GM23338 (cell line): ENCODE measurements at regions not wholly inside any gene's neighbourhood (a gene's known extent, or its start where the extent isn't known, plus 50 kb on each side); places are given as distances from the start of the nearest gene placed in this dataset.

Source experiments
- ATAC-seq: fragments of 200-7000 bp; cut with Tn5 transposase; 3 replicates; pipeline ENCODE4 v1.9.1; 2020
- DNase-seq: peaks from one replicate; pipeline ENCODE4 v3.0.0-alpha.2; 2015; ENCODE audit warnings: low spot score
- H2AFZ ChIP-seq: fragments of 200-600 bp; sonication (generic); 2 replicates; pipeline ENCODE4 v1.8.0; 2016; ENCODE audit warnings: antibody characterized with exemption, mild to moderate bottlenecking, moderate library complexity
- H3F3A ChIP-seq: fragments of 200-600 bp; sonication (generic); replicated peaks from 2 replicates; pipeline ENCODE4 v1.8.0; 2017; ENCODE audit warnings: antibody characterized with exemption, mixed run types, low read depth
- H3K27ac ChIP-seq: fragments of 200-600 bp; sonication (generic); 2 replicates; pipeline ENCODE4 v1.6.1; 2016; ENCODE audit warnings: low read depth
- H3K27me3 ChIP-seq: fragments of 200-600 bp; sonication (generic); 2 replicates; pipeline ENCODE4 v1.8.0; 2016; ENCODE audit warnings: mild to moderate bottlenecking, mixed run types, moderate library complexity; ENCODE audit not compliant: insufficient read depth
- H3K36me3 ChIP-seq: fragments of 200-600 bp; sonication (generic); 2 replicates; pipeline ENCODE4 v1.8.0; 2016; ENCODE audit warnings: mild to moderate bottlenecking; ENCODE audit not compliant: insufficient read depth
- H3K4me1 ChIP-seq: fragments of 200-600 bp; sonication (generic); 2 replicates; pipeline ENCODE4 v1.8.0; 2016; ENCODE audit warnings: mild to moderate bottlenecking, moderate library complexity; ENCODE audit not compliant: insufficient read depth
- H3K4me2 ChIP-seq: fragments of 200-600 bp; sonication (generic); 2 replicates; pipeline ENCODE4 v1.7.1; 2017; ENCODE audit warnings: mixed run types
- H3K4me3 ChIP-seq: fragments of 200-600 bp; sonication (generic); 2 replicates; pipeline ENCODE4 v1.6.1; 2016; ENCODE audit warnings: mixed run types
- H3K79me2 ChIP-seq: fragments of 200-600 bp; sonication (generic); replicated peaks from 2 replicates; pipeline ENCODE4 v1.8.0; 2017; ENCODE audit warnings: mild to moderate bottlenecking; ENCODE audit not compliant: insufficient read depth
- H3K9me2 ChIP-seq: fragments of 200-600 bp; sonication (generic); 2 replicates; pipeline ENCODE4 v1.8.0; 2017; ENCODE audit not compliant: insufficient read depth
- H4K20me1 ChIP-seq: fragments of 200-600 bp; sonication (generic); replicated peaks from 2 replicates; pipeline ENCODE4 v1.8.0; 2017; ENCODE audit warnings: mild to moderate bottlenecking; ENCODE audit not compliant: insufficient read depth
- H3K27ac Mint-ChIP-seq: 2 replicates; pipeline ENCODE4 v1.8.0; 2020; ENCODE audit warnings: inconsistent platforms, mild to moderate bottlenecking, moderate library complexity, mixed read lengths
- H3K27me3 Mint-ChIP-seq: 3 replicates; pipeline ENCODE4 v1.8.0; 2022; ENCODE audit warnings: low read depth, mild to moderate bottlenecking, moderate library complexity, mixed read lengths, inconsistent platforms; ENCODE audit not compliant: insufficient read depth, poor library complexity
- H3K36me3 Mint-ChIP-seq: 3 replicates; pipeline ENCODE4 v1.8.0; 2021; ENCODE audit warnings: low read depth, mild to moderate bottlenecking, inconsistent platforms, moderate library complexity, mixed read lengths
- H3K4me1 Mint-ChIP-seq: 3 replicates; pipeline ENCODE4 v1.8.0; 2020; ENCODE audit warnings: mild to moderate bottlenecking, inconsistent platforms, mixed read lengths
- H3K4me3 Mint-ChIP-seq: 3 replicates; pipeline ENCODE4 v1.8.0; 2021; ENCODE audit warnings: moderate library complexity, mild to moderate bottlenecking, inconsistent platforms, mixed read lengths
- H3K9me3 Mint-ChIP-seq: 3 replicates; pipeline ENCODE4 v1.8.0; 2020; ENCODE audit warnings: moderate library complexity, mild to moderate bottlenecking, inconsistent platforms, mixed read lengths
- CTCF ChIP-seq, 2 experiments: fragments of 200-600 bp in 1 of 2; sonication (generic) in 1 of 2; conservative IDR thresholded peaks; 2 replicates each; pipeline versions ENCODE4 v1.5.1 to v1.6.1; 2016 to 2017; ENCODE audit warnings: antibody characterized with exemption in 2 of 2, low read depth in 2 of 2, mild to moderate bottlenecking in 2 of 2, moderate library complexity in 1 of 2
- JUNB ChIP-seq: IDR thresholded peaks from one replicate; pipeline ENCODE4 v1.6.1; 2016; ENCODE audit warnings: antibody characterized with exemption; ENCODE audit not compliant: unreplicated experiment
- POLR2AphosphoS5 ChIP-seq: IDR thresholded peaks from 2 replicates; pipeline ENCODE4 v1.6.1; 2016; ENCODE audit warnings: antibody characterized with exemption, low read depth
- STAT1 ChIP-seq: IDR thresholded peaks from one replicate; pipeline ENCODE4 v1.6.1; 2016; ENCODE audit warnings: antibody characterized with exemption; ENCODE audit not compliant: unreplicated experiment
- ZNF331 ChIP-seq: fragments of 250-450 bp; sonication (Bioruptor Pico); IDR thresholded peaks from 2 replicates; pipeline ENCODE4 v1.5.0; 2020; ENCODE audit warnings: low read depth, mild to moderate bottlenecking, moderate library complexity
- ZNF462 ChIP-seq: fragments of 250-450 bp; sonication (Bioruptor Pico); IDR thresholded peaks from 2 replicates; pipeline ENCODE4 v1.5.0; 2020; ENCODE audit warnings: mild to moderate bottlenecking, moderate library complexity

DNA sequence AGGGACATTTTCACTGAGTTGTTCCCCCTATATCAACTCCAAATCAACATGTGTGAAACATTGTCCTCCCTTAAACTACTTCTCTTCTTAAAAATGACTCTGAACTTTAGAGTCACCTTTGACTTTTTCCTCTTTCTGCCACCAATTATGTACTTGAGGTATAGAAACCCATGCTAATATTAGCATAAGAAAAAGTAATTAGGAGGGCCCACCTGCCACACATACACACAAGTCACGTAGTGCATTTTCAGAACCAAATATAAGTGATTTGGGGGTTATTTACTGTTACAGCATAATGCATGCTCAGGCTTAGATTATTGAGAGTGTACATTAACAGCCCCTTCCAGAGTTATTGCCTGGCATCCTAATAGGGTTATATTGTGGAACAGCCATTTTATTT is 432.7 kb downstream of the ZIC3 start:
- Histone ChIP-seq H3K27ac (no peak overlapping the region), H3K4me3 (no peak overlapping the region), H3K4me1 (peaks cover 15% of the 10 kb centered on the region), H3K9me2 (no peaks in the 10 kb centered on the region), H3K36me3 (no peaks in the 10 kb centered on the region), H3F3A (no peaks in the 10 kb centered on the region), H3K79me2 (no peaks in the 10 kb centered on the region), H3K27me3 (no peaks in the 10 kb centered on the region), H3K4me2 (no peak overlapping the region), H2AFZ (no peak overlapping the region), H4K20me1 (no peaks in the 10 kb centered on the region)
- H3K4me3 Mint-ChIP-seq, result no peak overlapping the region
- ATAC-seq (no peak), DNase-seq (no peak)
- no peaks in the 10 kb centered on the region for H3K36me3 Mint-ChIP-seq
- TF ChIP-seq ZNF331 (CRISPR knock-in tag), result no peak
- no peak for TF ChIP-seq ZNF462
- TF ChIP-seq POLR2AphosphoS5, result no peak
- TF ChIP-seq CTCF (conservative IDR thresholded peaks at IDR 0.05; ENCODE audit: low read depth in 2 of 2), result no peak
- no peak for TF ChIP-seq JUNB
- TF ChIP-seq STAT1, result no peak
- H3K27me3 Mint-ChIP-seq, result peaks cover 5% of the 10 kb centered on the region
- peaks cover 24% of the 10 kb centered on the region for H3K4me1 Mint-ChIP-seq
- no peak overlapping the region for H3K27ac Mint-ChIP-seq
- H3K9me3 Mint-ChIP-seq, result no peaks in the 10 kb centered on the region
